CD4-positive, alpha-beta T cell treated with Interleukin-2 at 100 ng/mL for 4 hours (primary cell): ENCODE measurements at regions not wholly inside any gene's neighbourhood (a gene's known extent, or its start where the extent isn't known, plus 50 kb on each side); places are given as distances from the start of the nearest gene placed in this dataset.
"Not testable (repeated sequence)": the region's sequence is repeated elsewhere in the genome, so short reads cannot be mapped to it uniquely, and the experiment has no call there.

Experiments used
- DNase-seq: peaks from one replicate; pipeline ENCODE4 v3.0.0-alpha.2; 2020; ENCODE audit warnings: low spot score

DNA sequence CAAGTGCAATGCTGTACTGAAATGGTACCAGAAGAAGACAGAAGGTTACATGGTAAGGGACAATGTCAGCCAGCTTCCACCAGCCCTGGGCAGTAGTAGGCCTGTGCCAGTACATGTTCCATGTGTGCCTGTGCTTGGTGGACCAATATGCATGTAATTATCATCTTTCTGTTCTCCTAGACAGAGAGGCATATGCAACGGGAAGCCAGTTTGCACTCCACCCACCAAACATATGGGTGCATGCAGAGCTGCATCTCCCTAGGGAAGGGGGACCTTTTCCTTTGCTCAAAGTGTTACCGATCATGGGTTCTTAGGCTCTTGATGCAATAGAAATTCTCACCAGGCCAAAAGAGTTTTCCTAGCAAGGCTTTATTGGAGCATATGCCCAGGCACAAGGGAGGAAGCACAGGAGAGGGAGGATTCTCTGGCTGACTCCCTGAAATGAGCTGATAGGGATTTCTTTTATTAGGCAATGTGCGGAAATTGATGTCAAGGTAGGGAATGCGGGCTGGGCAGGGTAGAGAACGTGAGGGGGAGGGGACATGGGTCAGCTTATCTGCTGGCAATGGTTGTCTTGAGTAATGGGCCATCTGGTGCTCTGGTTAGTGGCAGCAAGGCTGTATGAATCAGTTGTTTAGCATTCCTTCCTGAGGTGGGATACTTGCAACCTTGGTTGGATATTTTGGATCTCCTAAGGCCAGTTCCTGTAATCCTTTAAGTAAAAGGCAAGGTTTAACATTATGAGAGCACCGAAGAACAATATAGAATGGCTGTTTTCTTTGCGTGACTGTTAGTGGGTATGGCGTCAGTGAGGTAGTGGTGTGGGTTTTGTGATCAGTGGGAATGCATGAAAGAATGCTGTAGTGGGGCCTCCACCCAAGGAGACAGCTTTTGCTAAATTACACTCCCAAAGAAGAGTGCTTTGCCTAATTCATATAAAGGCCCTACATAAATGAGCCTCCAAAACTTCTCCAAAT, 102.5 kb downstream of the CDRT15L2 start:
- DNase-seq, result not testable (repeated sequence)

DNA sequence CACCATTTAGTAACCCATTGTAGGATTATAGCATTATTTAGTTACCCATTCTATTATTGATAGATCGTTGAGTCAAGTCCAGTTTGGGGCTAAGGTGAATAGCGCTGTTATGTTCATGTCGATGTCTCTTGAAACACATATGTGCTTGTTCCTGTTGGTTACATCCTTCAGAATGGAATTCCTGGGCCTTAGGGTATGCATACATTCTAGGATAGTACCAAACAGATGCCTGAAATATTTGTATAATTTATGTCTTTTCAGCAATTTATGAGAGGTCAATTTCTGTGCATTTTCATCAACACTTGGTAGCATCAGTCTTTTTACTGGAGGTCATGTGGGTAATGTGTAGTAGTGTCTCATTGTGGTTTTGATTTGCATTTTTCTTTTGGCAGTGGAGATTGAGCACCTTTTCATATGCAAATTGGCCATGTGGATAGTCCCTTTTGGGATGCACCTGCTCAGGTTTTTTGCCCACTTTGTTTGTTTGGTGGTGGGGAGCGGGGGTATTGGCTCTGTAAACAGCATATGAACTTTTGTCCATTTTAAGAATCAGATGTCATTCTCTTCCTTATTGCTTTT, 104.2 kb downstream of the CDRT15L2 start:
- DNase-seq, result not testable (repeated sequence)

DNA sequence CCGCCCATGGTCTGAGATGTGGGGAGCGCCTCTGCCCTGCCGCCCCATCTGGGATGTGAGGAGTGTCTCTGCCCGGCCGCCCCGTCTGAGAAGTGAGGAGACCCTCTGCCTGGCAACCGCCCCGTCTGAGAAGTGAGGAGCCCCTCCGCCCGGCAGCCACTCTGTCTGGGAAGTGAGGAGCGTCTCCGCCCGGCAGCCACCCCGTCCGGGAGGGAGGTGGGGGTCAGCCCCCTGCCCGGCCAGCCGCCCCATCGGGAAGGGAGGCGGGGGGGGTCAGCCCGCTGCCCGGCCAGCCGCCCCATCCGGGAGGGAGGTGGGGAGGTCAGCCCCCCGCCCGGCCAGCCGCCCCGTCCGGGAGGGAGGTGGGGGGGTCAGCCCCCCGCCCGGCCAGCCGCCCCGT, 105.5 kb downstream of the CDRT15L2 start:
- not testable (repeated sequence) for DNase-seq

DNA sequence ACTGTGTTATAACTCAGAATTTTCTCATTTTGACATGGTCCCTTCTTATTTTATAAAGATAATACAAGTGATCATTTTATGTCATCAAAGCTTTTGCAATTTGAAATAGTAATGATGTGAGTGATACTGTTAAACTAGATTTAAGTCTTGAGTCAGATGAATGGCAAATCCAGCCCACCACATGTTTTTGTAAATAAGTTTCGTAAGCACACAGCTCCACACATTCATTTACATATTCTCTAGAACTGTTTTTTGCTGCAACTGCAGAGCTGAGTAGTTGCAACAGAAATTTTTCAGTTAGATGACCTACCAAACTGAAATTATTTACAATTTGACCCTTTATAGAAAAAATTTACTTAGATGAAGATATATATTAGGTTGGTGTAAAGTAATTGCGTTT, 108.1 kb downstream of the CDRT15L2 start:
- DNase-seq, result not testable (repeated sequence)

DNA sequence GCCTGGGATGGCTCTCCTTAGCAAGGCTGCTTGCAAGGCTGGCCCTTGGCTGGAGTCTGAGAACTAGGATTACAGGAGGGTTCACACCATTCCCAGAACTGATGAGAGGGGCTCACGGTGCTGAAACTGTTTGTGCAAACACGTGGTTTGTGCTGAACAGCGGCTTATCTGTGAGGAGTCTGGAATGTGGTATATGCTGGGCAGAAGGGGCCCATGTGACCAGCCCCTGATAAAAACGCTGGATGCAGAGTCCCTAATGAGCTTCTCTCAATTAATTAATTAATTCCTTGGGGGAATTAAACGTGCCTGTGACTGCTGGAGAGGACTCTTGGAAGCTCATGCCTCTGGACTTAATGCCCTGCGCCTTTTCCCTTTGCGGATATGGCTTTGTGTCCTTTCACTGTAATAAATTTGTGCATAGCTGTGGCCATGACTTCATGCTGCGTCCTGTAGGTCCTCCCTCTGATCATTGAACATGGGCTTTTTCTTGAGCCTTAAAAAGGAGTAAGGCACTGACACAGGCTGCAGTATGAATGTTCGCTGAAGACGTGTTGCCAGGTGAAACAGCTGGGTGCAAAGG, 109.7 kb downstream of the CDRT15L2 start:
- not testable (repeated sequence) for DNase-seq

DNA sequence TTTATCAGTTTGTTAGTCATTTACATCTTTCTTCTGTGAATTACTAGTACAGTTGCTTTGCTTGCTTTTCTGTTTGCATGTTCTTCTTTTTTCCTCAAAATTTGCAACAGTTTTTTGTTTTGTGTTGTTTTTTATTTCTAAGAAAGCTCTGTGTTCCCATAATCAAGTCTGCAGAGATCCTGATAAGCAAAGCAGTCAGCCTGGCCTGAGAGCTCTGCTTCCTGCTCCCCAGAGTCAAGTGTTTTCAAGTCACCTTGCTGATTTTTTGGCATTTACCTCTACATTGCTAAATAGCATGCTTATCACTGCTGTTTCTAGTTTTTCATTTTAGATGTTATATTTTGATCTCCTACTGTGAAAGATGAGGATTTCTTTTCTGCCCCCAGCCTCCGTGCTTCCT, 113.2 kb downstream of the CDRT15L2 start:
- DNase-seq, result not testable (repeated sequence)

DNA sequence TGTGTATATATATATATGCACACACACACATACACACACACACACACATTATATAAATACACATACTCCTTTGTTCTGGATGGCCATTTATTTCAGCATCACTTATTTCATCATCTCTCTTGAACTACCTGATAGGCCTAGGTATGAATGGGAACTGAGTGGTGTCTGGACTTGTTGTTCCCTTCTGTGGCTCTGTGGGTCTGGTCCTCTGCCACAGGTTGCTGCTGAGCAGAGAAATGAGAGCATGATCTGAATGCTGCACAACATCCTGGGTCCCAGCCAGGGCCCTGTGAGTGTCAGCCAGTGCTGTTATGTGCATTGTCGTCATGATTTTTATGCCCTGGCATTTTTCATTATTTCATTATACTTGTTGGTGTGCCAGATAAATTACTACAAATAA, 116.3 kb downstream of the CDRT15L2 start:
- not testable (repeated sequence) for DNase-seq

DNA sequence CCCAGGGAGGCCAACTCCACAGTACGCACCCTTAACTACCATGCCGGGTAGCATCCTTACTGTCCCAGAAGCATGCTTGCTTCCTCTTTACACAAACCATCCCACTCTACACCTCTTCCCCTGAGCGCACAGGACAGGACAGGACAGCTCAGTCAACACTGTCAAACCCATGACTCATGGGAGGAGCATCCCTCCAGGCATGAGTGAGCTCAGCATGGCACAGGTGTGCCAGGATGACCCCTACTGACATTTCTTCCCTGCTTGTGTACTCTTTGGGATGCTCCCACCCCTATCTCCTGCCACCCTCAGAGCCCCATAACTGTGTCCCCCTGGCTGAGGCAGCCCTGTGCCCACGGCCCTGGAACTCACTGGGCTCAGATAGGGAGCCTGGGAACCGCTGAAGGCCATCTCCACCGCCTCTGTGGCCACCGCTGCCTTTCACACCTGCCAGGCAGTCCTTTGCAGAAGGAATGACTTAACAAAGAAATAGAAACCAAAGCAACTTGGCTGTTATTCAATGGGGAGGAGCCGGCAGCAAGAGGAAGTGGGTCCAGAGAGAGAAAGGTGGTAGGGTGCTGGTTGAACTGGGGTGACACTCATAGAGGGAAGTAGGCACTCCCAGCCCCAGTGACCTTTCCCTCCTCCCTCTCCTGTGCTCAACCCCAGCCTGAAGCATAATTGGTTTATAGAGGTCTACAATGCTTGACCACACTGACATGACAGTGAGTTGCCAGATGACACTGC, 119.1 kb downstream of the CDRT15L2 start:
- peak; percentile 27 for DNase-seq

DNA sequence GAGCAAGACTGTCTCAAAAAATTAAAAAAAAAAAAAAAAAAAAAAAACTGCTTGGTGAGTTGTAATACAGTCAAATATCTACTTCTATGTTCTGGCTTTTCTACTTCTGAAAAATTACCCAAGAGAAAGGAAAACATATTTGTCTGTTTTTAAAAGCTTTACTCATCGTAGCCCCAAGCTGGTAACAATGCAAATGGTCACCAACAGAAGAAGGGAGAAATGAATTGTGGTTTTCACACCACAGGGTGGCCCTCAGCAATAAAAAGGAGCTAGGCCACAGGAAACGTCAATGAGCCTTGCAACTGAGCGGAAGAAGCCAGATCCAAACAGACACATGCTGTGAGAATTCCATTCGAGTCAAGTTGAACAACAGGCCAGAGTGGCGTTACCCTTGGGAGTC, 121.0 kb downstream of the CDRT15L2 start:
- DNase-seq, result not testable (repeated sequence)

DNA sequence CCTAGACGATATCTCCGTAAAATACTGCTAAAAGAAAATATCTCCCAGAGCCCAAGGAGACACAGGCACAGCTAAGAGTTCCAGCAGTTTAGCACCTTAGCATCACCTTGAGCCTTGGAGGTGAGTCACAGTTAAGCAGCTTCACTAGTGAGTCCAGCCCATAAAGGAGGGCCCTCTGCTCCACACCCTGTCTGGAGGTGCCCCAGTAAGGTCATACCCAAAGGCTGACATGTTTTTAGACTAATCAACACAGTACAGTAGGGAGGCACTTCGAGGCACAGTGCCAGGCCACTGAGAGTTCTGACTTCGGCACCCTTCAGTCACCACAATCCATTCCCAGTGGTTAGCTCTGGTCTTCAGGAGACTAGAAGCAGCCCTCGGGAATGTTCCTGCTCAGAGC, 121.8 kb downstream of the CDRT15L2 start:
- not testable (repeated sequence) for DNase-seq

DNA sequence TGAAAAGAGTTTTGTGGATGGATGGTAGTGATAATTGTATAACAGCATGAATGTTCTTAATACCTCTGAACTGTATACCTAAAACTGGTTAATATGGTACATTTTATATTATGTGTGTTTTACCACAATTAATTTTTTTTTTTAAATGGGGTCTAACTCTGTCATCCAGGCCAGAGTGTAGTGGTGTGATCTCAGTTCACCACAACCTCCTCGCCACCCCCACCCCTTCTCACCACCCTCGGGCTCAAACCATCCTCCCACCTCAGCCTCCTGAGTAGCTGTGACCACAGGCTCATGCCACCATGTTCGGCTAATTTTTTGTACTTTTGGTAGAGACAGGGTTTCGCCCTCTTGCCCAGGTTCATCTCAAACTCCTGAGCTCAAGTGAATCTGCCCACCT, 123.2 kb downstream of the CDRT15L2 start:
- no peak for DNase-seq

DNA sequence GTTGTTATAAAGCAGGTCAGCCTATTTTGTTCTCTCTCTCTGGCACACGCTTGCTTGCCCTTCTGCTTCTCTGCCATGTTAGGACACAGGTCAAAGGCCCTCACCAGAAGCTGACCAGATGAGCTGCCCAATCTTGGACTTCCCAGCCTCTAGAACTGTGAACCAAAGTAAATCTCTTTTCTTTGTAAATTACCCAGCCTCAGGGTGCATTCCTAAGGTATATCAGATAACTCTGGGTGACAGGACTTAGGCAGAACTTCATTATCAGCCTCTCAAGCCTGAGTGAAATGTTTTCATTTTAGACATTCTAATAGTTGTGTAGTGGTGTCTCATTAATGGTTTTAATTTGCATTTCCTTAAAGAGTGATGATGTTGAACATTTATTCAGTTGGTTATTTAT, 124.3 kb downstream of the CDRT15L2 start:
- DNase-seq, result no peak

DNA sequence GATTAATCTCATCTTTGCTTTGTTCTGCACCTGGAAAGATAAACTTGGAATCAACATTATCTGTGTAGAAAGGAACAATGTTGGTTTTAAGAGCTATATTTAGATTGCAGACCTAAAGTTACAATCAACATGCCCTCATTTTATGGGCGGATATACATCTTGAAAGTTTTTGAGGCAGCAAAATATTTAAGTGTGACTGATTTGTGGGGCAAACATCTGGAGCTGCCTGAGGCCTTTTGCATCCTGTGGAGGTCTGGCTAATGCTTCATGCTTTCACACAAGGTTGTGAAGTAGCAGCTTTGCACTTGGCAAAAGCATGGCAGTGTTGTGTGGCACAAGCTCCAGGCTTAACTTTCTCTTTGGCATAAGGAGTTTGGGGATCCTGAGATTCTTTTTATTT, 125.7 kb downstream of the CDRT15L2 start:
- not testable (repeated sequence) for DNase-seq

DNA sequence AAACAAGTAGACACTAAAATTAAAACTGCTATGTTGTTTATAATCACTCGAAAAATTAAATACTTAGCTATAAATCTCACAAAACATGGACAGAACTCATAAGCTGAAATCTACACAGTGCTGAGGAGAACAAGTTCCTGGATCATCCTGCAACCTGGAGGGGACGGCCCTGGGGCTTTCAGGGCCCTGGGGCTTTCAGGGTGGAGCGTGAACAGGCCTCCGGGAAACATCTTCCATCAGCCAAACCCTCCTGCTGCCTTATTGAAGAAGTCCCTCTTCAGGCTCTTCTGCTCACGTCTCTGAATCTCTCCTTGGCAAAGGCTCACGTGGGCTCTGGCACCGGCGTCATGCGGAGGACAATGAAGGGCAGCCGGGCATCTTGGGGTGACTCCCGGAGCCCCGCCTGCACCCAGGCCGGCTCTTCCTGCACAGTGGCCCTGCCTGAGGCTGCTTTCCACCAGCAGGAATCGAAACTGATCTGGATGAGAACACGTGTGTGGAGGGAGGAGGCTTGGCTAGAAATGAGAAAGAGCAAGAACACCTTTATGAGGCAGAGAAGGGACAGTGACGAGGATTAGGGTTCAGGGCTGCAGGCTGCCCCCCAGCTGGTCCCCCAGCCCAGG, 127.3 kb downstream of the CDRT15L2 start:
- DNase-seq, result no peak

DNA sequence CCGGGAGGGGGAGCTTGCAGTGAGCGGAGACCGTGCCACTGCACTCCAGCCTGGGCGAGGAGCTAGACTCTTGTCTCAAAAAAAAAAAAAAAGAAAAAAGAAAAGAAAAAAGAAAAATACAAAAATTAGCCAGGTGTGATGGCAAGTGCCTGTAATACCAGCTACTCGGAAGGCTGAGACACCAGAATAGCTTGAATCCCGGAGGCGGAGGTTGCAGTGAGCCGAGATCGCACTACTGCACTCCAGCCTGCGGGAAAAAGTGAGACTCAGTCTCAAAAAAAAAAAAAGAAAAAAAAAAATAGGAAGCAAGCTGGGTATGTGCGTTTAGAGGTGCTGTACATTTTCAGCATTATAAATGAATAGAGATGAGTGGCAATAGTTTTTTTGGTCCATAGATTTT, 129.3 kb downstream of the CDRT15L2 start:
- DNase-seq, result not testable (repeated sequence)

DNA sequence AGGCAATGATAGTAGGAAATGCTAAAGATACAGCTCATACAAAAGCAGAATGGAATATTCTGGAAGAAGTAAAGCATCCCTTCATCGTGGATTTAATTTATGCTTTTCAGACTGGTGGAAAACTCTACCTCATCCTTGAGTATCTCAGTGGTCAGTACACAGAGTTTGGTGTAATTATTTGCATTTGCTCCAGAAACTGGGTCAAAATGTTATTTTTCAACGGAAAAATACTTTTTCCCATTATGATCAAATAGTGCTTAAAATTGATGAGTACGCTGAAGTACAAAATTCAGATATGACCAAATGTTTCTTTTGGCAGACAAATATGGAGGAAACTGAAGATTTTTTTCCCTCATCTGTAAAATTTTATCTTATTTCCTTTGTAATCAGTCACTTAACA, 137.0 kb downstream of the CDRT15L2 start:
- DNase-seq, result not testable (repeated sequence)

DNA sequence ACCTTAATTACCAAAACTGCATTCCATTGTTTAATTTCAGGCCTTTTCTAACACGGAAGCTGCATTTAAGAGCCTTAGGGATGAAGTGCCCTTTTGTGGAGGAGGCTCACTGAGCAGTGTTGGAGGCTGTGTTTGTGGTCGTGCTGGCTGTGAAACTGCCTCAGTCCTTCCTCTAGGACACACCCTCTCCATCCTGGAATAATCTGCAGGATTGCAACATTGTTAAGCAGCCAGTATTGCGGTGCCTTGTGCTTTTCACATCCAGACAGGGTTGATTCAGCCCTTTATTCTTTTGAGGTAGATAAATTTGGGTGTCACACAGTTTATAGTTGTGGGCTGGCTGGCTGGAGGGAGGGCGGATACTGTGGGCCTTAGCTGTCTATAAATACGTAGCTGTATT, 141.6 kb downstream of the CDRT15L2 start:
- no peak for DNase-seq

DNA sequence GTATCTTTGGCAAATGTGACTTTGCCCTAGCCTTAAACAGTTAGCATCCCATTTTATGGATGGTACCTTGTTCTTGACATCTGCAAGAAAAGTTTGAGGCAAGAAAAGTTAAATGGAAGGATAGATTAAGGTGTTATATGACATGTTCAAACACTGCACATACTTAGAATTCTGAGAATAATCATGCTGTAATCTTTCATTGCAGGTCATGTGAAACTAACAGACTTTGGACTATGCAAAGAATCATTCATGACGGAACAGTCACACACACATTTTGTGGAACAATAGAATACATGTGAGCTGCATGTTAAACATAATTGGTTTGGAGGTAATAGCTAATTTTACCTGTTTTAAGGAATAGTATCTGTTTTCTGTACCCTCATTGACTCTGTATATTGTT, 144.9 kb downstream of the CDRT15L2 start:
- not testable (repeated sequence) for DNase-seq

DNA sequence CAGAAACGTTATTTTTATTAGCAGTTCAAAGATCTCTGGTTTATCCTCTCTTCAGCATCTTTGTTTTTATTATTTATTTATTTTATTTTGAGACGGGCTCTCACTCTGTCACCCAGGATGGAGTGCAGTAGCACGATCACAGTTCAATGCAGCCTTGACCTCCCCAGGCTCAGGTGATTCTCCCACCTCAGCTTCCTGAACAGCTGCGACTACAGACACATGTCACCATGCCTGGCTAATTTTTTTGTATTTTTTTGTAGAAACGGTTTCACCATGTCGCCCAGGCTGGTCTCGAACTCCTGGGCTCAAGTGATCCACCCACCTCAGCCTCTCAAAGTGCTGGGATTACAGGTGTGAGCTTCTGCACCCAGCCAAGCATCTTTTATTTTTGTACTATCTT, 147.7 kb downstream of the CDRT15L2 start:
- DNase-seq, result not testable (repeated sequence)

DNA sequence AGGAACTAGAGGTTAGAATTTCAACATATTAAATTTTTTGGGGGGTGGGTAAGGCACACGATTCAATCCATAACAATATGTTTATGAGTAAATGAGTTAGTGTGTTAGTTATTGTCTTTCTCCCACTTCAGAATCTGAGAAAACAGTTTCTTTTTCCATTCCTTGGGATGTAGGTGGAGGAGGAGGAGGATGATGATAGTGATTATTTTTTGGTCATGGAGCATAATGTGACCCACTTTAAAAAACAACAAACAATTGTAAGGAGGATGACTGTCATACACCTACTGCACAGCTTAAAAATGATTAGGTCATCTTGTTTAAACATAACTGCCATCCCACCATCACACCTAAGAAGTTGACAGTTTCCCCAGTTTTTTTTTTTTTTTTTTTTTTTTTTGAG, 148.7 kb downstream of the CDRT15L2 start:
- DNase-seq, result no peak

DNA sequence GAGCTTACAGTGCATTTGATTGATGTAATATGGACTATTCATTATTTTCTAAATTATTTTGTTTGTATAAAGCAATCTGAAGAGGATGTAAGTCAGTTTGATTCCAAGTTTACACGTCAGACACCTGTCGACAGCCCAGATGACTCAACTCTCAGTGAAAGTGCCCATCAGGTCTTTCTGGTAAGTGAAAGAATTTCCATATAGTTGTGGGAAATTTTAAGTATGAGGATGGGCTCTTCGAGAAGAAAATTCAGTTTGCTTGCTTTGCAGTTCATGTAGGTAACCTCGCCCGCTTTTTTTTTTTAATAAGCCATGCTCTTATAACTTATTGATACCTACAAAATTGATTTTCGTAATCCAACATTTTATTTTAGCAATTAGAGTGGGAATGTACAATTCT, 151.6 kb downstream of the CDRT15L2 start:
- not testable (repeated sequence) for DNase-seq

DNA sequence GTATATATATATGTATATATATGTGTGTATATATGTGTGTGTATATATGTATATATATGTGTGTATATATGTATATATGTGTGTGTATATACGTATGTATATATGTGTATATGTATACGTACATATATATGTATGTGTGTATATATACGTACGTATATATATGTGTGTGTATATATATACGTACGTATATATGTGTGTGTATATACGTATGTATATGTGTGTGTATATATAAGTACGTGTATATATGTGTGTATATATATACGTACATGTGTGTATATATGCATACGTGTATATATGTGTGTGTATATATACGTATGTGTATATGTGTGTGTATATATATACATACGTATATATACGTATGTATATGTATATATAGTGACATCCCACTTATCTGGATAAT, 154.4 kb downstream of the CDRT15L2 start:
- DNase-seq, result no peak
